OCI-LY7 (cell line): ENCODE measurements at regions not wholly inside any gene's neighbourhood (a gene's known extent, or its start where the extent isn't known, plus 50 kb on each side); places are given as distances from the start of the nearest gene placed in this dataset.

Experiments
- BruUV-seq: library from RNA; stranded (reverse); fragments of 400-500 nt; replicated peaks from 2 replicates; lab custom pipeline; 2021; lab: Mats Ljungman, UMichigan
- CTCF ChIA-PET: fragments of 300-600 bp; sonication (Branson Sonifier 250); formaldehyde crosslinking; loops from one replicate; lab custom pipeline; 2022; ENCODE audit warnings: antibody characterized with exemption; ENCODE audit not compliant: unreplicated experiment; lab: Charles Lee
- POLR2A ChIA-PET: fragments of 300-600 bp; sonication (Branson Sonifier 250); formaldehyde crosslinking; loops from one replicate; lab custom pipeline; 2022; ENCODE audit warnings: antibody characterized with exemption; lab: Charles Lee
- DNase-seq: peaks from one replicate; pipeline ENCODE4 v3.0.0-alpha.2; 2015; ENCODE audit warnings: low spot score
- H2AFZ ChIP-seq: fragments of 200-600 bp; sonication (generic), shearing (Covaris generic); 2 replicates; pipeline ENCODE4 v1.6.1; 2014; ENCODE audit warnings: mild to moderate bottlenecking, antibody characterized with exemption, low read length, moderate library complexity
- H3K27ac ChIP-seq: fragments of 200-600 bp; sonication (generic); 2 replicates; pipeline ENCODE4 v1.5.1; 2014; ENCODE audit warnings: mixed run types, low read depth, mild to moderate bottlenecking, moderate library complexity, low read length, inconsistent platforms; ENCODE audit not compliant: poor library complexity, severe bottlenecking
- H3K36me3 ChIP-seq: fragments of 200-600 bp; sonication (generic); 2 replicates; pipeline ENCODE4 v1.6.1; 2014; ENCODE audit warnings: mild to moderate bottlenecking, antibody characterized with exemption, low read length, moderate library complexity, mixed read lengths; ENCODE audit not compliant: insufficient read depth
- H3K4me1 ChIP-seq: fragments of 200-600 bp; sonication (generic); 2 replicates; pipeline ENCODE4 v1.5.1; 2014; ENCODE audit warnings: mild to moderate bottlenecking, low read length; ENCODE audit not compliant: insufficient read depth, poor library complexity, severe bottlenecking
- H3K4me2 ChIP-seq: fragments of 200-600 bp; sonication (generic); 2 replicates; pipeline ENCODE4 v1.6.1; 2014; ENCODE audit warnings: mild to moderate bottlenecking, low read length
- H3K4me3 ChIP-seq: fragments of 200-600 bp; sonication (generic); 2 replicates; pipeline ENCODE4 v1.5.1; 2014; ENCODE audit warnings: mild to moderate bottlenecking, low read depth, low read length; ENCODE audit not compliant: poor library complexity, severe bottlenecking
- H3K79me2 ChIP-seq: fragments of 200-600 bp; sonication (generic); 2 replicates; pipeline ENCODE4 v1.6.1; 2016; ENCODE audit warnings: low read depth, mild to moderate bottlenecking, low read length, moderate library complexity, mixed read lengths; ENCODE audit not compliant: insufficient read depth
- H3K9me2 ChIP-seq: fragments of 200-600 bp; sonication (generic); 2 replicates; pipeline ENCODE4 v1.6.1; 2016; ENCODE audit warnings: mild to moderate bottlenecking, low read length, mixed read lengths; ENCODE audit not compliant: insufficient read depth
- H3K9me3 ChIP-seq: fragments of 200-600 bp; sonication (generic); 2 replicates; pipeline ENCODE4 v1.6.1; 2014; ENCODE audit warnings: mild to moderate bottlenecking, mixed run types, low read length, mixed read lengths
- H4K20me1 ChIP-seq: fragments of 200-600 bp; sonication (generic); 2 replicates; pipeline ENCODE4 v1.6.1; 2014; ENCODE audit warnings: mild to moderate bottlenecking, antibody characterized with exemption, low read length, moderate library complexity, mixed read lengths; ENCODE audit not compliant: insufficient read depth
- CTCF ChIP-seq: fragments of 200-600 bp; sonication (generic); conservative IDR thresholded peaks from 2 replicates; pipeline ENCODE4 v1.5.1; 2014; ENCODE audit warnings: mild to moderate bottlenecking, antibody characterized with exemption, low read length, moderate library complexity, mixed read lengths
- EZH2phosphoT487 ChIP-seq: fragments of 200-600 bp; sonication (generic); IDR thresholded peaks from 2 replicates; pipeline ENCODE4 v1.6.1; 2018; ENCODE audit warnings: low read depth, borderline replicate concordance, mild to moderate bottlenecking, mixed run types, antibody characterized with exemption, low read length, moderate library complexity, mixed read lengths
- intact Hi-C: fragments of 100-400 bp; cut with micrococcal nuclease; formaldehyde crosslinking; loops from one replicate; pipeline ENCODE4 v1.10.0; 2022; ENCODE audit not compliant: unreplicated experiment

- H3K27ac ChIP-seq, result no peak overlapping the region
- no peaks in the 10 kb centered on the region for H4K20me1 ChIP-seq
- H3K4me3 ChIP-seq, result no peak overlapping the region
- TF ChIP-seq EZH2phosphoT487 (no peak), CTCF (no peak)
- ChIA-PET CTCF (no interaction called here), POLR2A (no interaction called here)
- H3K4me1 ChIP-seq, result peaks cover 10% of the 10 kb centered on the region
- H3K4me2 ChIP-seq, result no peak overlapping the region
- no peaks in the 10 kb centered on the region for H3K36me3 ChIP-seq
- no peaks in the 10 kb centered on the region for H3K9me2 ChIP-seq
- no peaks in the 10 kb centered on the region for H3K9me3 ChIP-seq
- no peaks in the 10 kb centered on the region for H3K79me2 ChIP-seq
- BruUV-seq, result no TSS peak
- no peak overlapping the region for H2AFZ ChIP-seq
- DNase-seq, result no peak
- intact Hi-C loops, result no loop called here
These were observed 177.2 kb upstream of the MAP3K1 start for GRCh38 chr5:56638061-56638621.

GRCh38 chr5:56637321-56637920, 177.9 kb upstream of the MAP3K1 start:
- CTCF ChIA-PET, result no interaction called here
- H3K27ac ChIP-seq, result no peak overlapping the region
- BruUV-seq, result no TSS peak

More at GRCh38 chr5:56637321-56637920, 177.9 kb upstream of the MAP3K1 start:
- Histone ChIP-seq H4K20me1 (no peaks in the 10 kb centered on the region), H3K9me3 (no peaks in the 10 kb centered on the region), H3K4me1 (peaks cover 10% of the 10 kb centered on the region), H3K4me2 (no peak overlapping the region), H3K36me3 (no peaks in the 10 kb centered on the region), H3K4me3 (no peak overlapping the region), H2AFZ (no peak overlapping the region), H3K9me2 (no peaks in the 10 kb centered on the region), H3K79me2 (no peaks in the 10 kb centered on the region)
- POLR2A ChIA-PET, result no interaction called here
- DNase-seq, result no peak
- intact Hi-C loops, result no loop called here
- no peak for TF ChIP-seq CTCF
- TF ChIP-seq EZH2phosphoT487, result no peak
